ENCODE measurements at regions not wholly inside any gene's neighbourhood (a gene's known extent, or its start where the extent isn't known, plus 50 kb on each side); places are given as distances from the start of the nearest gene placed in this dataset.

GRCh38 chr7:115582956-115583355 lies 447.6 kb downstream of the TFEC start:
- TF ChIP-seq CTCF (IDR thresholded peaks at IDR 0.05) (no peak), POLR2A (IDR thresholded peaks at IDR 0.05) (no peak)
